ENCODE measurements at regions not wholly inside any gene's neighbourhood (a gene's known extent, or its start where the extent isn't known, plus 50 kb on each side); places are given as distances from the start of the nearest gene placed in this dataset.

DNA sequence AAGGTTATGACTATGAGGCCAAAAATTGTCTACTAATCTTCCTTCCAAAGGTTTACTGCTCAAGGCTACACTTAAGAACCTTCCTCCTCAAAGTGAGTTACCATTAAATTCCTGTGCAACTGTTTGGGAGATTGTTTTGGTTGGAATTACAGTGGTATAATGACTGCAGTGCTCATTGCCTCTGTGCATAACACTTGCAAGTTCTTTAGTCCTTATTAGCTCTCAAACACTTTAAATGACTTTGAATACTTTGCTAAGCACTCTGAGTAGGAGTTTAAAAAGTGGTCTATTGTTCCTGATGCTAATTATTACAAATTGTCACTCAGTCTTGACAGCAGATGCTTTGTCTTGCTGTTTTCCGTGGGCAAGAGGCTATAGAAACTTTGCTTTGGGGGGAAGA lies 422.8 kb upstream of the PABPC4L start:
- TF ChIP-seq, protein P1, sequence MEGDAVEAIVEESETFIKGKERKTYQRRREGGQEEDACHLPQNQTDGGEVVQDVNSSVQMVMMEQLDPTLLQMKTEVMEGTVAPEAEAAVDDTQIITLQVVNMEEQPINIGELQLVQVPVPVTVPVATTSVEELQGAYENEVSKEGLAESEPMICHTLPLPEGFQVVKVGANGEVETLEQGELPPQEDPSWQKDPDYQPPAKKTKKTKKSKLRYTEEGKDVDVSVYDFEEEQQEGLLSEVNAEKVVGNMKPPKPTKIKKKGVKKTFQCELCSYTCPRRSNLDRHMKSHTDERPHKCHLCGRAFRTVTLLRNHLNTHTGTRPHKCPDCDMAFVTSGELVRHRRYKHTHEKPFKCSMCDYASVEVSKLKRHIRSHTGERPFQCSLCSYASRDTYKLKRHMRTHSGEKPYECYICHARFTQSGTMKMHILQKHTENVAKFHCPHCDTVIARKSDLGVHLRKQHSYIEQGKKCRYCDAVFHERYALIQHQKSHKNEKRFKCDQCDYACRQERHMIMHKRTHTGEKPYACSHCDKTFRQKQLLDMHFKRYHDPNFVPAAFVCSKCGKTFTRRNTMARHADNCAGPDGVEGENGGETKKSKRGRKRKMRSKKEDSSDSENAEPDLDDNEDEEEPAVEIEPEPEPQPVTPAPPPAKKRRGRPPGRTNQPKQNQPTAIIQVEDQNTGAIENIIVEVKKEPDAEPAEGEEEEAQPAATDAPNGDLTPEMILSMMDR (IDR thresholded peaks at IDR 0.05) = no peak
- TF ChIP-seq POLR2A (IDR thresholded peaks at IDR 0.05) (no peak), EP300 (IDR thresholded peaks at IDR 0.05) (no peak)

Data from suprapubic skin (tissue), 3 donors.